ENCODE measurements at regions not wholly inside any gene's neighbourhood (a gene's known extent, or its start where the extent isn't known, plus 50 kb on each side); places are given as distances from the start of the nearest gene placed in this dataset.

DNA sequence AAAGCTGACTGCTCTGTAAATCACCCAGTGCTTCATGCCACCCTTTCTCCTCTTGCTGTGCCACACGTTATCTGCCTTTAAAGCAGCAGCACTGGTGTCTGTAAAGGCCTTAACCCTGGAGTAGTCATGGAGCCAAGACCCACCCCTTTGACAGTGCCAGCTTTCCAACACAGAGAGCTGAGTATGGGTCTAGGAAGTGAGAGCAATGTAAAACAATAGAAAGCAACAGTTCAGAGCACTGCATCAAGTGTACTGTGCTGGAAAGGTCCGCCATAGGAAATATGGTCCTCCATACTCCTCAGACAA is 139.5 kb downstream of the DAD1 start:
- DNase-seq, result no peak

DNA sequence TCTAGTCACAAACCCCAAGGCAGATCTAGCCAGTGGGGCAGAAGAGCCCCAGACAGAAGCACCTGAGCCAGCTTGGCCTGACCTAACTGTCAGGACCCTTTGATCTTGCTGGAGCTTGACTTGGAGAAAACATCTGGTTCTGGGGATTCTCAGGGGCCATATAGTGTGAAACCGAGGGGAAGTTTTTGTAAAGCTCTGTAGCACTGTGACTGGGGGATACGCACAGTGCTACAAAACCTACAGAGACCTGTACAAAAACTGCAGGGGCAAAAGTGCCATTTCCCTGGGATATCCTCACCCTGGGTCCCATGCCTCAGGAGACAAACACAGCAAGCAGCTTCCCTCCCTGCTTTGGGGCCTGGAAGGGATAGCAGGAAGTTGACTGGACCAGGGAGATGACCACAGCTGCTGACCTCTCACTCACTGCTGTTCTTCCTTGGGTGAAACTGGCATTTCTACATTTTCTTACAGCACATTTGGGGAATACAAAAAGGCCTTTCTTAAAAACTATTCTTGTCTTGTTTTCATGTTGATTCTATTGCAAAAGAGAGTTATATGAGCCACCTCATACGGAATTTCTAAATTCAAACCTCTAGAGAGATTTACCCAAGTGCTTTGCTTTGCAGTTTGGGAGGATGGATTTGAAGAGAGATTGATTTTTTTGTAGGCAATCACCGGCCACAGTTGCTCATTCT is 140.0 kb downstream of the DAD1 start:
- DNase-seq, result no peak

DNA sequence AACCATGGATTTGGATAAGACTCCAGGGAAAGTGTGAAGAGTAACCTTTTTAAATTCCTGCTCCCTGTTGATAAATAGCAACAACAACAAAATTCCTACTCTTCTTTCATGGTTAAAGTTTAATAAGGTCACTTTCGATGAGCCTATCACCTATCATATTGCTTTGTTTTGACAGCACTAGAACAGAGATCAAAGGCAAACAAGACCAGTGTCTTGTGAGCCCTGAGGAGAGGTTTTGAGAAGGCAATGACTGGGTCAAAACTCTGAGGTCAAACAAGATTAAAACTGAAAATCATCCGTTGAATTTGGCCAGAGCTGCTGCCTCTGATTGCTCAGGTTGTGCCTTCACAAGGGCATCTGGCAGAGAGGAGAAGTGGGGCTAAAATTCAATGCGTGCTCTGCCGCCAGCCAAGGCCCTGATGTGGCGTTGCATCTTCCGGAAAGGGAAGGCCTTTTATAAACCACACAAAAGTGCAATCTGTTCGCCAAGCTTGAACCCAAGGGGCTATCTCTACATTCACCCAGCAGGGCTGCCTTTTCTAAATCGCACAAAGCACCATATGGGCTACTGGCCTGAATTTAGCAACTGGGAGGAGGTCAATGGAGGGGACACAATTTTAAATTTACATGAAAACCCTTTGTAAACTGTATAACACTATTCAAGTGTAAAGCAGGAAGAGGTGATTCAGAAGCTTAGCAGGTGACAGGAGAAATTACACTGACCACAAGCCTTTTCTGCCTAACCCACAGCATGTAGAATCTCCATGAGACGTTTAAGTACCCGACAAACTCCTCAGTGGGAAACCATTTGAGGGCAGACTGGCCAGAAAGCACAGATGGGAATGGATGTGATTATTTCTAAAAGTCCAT is 140.8 kb downstream of the DAD1 start:
- no peak for DNase-seq

DNA sequence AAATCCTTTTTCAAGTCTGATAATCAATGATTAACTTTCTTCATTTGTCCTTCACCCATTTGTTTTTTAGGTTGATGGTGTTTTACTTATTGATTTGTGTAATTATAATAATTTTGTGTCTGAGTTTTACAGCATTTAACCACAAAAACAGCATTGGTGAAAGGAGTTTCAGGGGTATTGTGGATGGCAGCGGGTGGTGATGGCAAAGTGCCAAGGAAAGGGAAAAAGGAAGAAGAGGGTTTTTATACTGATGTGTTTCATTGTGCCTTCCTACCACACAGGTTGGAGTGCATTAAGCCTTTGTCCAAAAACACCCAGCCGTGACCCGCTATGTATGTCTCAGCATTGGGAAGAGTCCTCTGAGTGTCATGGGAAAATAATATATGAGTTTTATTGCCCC is 150.3 kb downstream of the DAD1 start:
- DNase-seq, result no peak

DNA sequence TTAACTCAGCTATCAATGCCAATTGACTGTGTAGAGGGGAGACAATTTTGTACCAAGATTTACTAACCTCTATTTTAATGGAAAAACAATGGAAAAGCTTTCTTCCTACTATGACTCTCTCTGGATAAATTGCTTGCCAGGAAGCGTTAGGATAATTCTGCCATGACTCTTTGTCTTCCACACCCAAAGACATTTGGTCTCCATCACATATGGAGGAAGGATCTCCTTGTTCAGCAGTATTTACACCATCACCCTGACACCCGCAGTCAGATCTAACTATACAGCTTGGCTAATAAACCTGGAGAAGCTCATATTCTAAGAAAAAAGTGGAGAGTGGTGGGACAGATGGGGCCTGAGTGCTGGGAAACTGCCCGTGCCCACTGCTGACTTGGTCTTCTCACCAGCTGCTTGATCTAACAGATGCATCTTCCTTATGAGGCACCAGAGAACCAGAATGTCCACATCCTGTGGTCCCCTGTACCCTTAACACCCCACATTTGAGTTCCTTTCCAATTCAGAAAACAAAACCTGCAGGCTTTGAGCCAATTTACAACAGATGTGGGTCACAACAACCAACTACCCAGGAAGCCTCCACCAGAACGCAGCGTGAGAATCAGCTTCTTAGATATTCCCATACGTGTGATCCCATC is 154.0 kb downstream of the DAD1 start:
- DNase-seq, result no peak

DNA sequence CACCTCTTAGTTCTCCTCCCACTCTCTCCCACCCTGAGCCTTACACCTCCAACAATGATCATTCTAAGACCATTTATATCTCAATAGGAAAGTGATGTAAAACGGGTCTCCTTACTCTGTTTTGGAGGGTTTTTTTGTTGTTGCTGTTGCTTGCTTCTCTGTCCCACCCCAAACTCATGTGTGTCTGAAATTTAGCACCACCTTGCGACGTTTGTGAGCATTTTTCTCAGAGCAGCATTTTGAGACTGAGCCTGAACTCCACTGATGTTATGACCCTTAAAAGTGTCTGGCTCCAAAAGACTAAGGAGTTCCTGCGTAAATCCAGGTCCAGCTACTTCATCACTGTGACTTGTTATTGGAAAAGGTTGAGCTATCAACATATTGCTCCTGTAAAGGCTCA is 155.0 kb downstream of the DAD1 start:
- no peak for DNase-seq

DNA sequence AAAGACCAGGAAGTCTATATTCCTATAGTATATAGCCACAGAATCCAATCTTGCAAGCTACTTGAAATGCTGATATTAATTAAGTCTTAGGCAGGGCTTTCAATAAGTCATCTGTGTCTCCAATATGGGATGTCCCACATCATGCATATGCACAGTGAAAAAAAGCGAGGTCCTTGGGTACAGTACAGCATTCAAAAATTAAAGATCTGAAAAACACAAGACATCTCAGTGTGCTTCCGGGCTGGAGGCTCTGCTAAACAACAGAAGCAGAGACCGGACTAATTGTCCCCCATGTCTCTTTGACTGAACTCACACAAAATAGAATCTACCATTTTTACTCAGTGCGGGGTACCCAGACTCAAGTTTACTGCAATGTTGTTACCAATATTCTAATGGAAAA is 156.0 kb downstream of the DAD1 start:
- DNase-seq, result no peak

DNA sequence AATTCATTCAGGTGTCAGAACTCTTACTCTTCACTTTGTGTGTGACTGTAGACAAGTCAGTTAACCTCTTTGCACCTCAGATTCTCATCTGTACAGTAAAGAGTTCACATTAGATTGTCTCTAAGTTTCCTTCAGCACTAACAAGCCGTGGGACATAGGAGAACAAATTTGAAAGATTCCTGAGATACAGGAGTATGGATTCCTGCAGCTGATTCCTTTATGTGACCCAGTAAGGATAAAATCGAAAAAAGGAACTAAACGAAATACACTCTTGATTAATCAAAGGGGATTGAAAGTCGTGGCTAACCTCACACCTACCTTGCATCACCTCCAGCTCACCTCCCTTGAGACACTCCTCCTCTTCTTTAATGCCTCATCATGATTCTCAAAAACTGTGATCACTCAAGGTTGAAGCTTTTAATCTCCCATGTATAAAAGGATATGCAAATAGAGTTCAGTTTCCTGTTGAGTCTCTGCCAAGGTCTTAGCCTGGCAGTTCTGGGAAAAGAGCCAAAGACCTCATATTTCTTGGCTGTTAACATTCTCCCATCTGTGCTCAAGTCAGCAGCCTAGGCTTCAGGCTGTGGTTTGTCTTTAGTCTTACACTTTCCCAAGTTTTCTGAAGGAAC is 156.6 kb downstream of the DAD1 start:
- DNase-seq, result no peak

DNA sequence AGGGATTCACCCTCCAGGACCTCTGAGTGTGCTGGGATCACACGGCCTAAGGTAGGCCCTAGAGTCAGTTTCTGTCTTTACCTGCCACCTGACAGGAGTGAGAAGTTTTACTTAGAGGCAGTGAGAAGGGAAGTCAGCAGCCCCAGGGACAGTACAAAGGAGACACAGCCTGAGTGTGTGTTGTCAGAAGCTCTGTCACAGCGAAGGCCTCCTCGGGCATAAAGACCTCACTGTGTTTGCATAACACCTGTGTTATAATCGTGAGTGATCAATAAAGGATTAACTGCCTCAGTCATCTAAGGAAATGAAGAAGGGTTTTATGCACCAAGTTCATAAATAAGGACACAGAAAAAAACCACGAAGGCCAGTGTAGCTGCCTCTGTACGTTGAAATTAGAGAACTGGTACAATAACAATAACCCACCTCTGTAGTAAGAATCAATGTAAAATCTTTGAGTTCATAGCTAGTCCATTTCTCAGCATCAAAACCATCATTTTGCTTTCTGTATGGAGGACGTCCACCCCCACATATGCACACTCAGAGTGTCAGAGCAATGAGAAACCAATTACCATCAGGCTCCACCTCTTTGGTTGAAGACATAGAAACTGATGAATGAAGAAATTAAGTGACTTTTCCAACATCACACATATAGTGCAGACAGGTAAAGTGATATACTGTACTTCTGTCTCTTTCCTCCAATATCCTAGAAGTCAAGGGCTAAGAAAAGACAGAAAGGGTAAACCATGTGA is 159.3 kb downstream of the DAD1 start:
- no peak for DNase-seq

DNA sequence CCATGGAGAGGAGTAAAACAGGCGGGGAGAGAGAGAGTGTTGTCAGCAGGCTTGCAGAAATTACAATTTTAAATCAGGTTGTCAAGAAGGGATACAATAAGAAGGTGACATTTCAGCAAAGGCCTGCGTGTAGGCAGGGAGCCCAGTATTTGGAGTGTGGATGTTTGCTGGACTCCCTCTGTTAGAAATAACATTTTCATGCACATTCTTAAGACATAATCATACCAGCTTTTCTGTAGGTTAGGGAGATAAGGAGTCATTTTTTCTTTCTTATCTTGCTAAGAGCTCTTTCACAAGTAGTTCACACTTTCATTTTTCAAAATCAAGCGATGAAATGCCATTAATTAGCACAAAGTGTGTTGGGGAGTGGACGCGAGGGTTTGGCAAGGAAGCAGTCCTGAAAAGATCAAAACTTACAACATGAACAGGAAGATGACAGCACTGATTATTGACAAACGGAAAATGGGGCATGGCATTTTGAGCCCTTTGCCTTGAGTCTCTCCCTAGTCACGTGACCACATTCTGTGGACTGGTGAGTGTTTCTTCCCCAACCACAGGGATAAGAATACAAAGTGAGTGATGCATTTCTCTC is 160.2 kb downstream of the DAD1 start:
- no peak for DNase-seq

DNA sequence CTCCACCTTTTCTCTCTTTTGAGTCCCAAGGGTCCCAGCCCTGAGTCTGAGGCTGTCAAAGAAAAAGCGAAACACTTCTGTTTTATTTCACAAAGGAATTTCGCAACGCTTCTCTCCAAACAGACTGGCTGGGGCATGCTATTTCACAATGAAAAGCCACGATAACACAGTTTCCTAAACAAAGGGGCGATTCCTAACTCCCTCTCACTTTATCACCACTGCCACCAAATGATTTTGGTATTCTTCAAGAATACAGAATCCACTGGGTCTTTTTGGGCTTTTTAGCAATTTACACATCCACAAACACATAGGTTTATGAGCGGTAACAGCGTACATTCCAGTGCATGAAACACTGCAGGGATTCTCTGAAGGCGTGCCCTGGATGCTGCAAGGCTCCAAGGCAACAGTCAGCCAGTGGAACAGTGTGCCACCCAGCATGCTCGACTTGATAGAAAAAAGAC is 161.2 kb downstream of the DAD1 start:
- no peak for DNase-seq

DNA sequence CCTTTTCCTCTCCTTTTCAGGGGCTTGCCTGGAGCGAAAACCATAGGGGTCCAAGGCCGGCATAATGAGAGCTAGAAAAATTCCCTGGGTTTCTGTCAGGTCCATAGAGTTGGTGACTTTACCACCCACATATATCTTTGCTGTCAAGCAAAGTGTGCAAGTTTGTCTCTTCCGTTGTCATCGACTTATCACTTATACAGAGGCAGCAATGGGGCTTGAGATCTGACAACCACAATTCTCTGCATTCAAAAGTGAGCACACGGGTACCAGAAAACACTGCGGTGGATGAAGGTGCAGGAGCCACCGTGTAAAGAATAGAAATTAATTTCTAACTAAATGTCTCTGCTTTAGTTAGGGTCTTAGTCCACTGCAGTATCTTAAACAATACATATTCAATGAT is 162.3 kb downstream of the DAD1 start:
- DNase-seq, result no peak

DNA sequence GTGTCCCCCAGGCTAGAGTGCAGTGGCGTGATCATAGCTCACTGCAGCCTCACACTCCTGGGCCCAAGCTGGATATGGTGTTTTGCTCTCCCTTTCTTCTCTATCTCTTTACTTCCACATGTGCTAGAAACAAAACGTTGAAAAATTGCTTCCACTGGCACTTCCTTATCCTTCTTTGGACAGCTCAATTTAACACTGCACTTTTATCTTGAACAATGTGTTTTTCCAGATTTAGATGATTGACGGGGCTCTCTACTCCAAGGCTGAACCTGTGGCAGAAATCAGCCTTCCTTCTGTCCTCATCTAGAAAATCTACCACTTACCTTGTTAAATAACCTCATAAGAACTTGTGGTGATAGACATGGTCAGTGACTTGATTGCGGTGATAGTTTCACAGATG is 165.1 kb downstream of the DAD1 start:
- DNase-seq, result no peak

DNA sequence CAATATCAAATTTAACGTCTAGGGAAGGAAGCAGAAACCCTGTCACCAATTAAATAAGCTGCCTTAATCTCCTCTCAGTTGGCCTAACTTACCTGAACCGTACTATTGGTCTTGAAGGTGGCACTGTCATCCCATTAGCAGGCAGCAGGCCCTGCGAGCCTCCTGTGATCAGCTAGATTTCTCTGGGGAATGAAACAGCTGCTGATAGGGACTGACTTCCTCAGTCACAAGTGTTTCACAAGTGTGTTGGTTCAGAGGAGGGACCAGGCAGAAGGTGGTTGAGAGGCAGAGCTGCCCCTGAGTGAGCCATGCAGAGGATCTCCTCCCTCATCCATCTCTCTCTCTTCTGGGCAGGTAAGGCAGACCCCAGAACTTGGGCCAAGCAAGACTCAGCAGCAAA is 166.8 kb downstream of the DAD1 start:
- no peak for DNase-seq

DNA sequence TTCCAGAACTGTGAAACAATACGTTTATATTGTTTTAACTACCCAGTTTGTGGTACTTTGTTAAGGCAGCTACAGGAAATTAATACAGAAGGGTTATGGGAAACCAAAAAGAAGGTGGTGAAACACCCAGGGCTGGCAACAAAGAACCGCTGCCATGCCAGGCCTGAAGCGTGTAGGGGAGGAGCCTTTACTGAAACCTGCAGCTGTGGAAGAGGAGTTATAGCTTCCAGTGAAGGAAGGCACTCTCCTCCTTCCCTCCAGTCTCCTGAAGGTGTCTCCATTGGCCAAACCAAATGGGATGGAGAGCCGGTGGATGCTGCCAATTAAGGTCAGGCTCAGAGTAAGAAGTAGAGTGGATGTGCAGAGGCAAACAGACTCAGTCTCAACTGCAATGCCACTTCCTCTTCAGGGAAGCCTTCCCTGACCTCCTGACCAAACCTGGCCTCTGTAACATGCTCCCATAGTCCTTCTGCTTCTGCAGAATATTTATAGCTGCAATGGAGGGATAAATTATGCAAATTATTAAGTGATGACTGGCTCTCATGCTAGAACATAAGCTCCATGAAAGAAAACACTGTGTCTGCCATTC is 168.3 kb downstream of the DAD1 start:
- DNase-seq, result no peak

DNA sequence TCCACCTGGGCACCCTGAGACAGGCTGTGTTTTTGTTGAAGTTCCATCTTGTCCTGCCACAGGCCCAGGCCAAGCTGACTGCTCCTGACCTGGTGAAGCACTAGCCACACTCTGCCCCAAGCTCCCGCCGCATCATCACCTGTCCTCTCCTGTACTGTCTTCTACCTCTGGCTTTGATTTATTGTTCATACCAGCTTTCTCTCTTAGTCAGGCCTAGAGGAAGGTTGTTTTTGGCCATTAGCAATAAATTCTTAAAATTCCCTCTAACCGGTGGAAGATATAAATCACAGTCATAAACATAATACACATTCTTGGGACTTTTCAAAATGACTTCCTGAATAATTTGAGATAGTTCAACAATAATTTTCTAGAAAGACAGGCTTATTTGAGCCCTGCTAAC is 169.4 kb downstream of the DAD1 start:
- no peak for DNase-seq

DNA sequence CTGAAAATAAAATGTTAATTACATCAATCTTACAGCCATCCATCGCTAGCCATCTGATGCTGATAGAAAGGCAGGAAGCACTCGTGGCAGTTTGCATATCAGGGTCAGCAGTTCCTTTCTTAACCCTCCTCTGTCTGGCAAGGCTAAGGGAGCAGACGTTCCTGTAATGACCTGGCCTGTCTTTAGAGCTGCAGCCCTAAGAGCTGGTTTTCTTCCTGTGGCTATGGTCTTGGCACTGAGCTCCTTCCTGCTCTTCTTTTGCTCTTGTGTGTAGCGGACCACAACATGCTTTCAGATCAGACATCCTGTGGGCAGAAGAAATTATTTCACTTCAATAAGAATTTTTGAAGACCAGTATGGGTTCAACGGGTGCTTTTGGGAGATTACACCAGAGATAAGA is 170.4 kb downstream of the DAD1 start:
- DNase-seq, result no peak

DNA sequence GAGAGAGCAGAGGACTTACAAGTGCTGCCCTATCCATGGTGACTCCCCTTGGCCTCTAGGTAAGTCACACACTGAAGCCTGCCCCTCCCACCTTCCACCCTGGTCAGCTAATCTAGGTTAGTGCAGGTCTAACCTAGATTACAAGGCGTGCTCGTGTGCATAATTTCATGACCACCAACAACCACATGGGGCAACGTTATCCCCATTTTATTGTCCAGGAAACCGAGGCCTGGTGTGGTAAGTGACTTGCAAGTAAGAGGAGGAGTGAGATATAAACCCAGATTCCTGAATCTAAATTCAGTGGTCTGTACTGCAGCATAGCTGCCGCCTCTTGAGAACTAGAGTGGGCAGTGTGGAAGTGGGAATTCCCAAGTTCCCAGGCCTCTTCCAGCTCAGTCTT is 171.1 kb downstream of the DAD1 start:
- DNase-seq, result no peak

DNA sequence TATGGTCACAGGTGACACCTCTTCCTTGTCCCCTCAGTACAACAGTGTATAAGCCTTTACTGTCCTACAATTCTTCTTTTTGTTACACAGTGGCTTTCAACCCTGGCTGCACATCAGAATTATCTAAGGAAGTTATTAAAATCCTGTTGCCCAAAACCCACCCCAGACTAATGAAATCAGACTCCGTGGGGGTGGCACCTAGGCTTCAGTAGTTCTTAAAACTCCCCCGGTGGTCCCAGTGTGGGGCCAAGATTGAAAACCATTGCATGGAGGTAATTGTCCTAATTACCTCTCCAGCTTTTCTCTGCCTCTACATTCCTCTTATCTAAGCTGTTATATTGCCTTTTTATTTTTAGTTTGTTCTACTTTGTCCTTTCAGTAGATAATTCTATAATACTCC is 172.8 kb downstream of the DAD1 start:
- no peak for DNase-seq

DNA sequence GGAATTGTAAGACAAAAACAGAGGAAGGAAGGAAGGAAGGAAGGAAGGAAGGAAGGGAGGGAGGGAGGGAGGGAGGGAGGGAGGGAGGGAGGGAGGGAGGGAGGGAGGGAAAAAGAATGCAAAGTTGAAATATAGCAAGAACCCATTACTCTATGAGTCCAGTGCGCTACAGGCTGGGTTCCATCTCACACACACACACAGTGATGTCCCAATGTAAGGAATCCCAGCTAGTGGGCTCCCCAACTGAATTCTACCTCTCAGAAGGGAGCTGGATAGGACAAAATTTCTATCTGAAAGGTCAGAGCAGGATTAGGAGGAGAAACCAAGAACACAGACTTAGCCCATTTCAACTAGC is 173.4 kb downstream of the DAD1 start:
- no peak for DNase-seq

DNA sequence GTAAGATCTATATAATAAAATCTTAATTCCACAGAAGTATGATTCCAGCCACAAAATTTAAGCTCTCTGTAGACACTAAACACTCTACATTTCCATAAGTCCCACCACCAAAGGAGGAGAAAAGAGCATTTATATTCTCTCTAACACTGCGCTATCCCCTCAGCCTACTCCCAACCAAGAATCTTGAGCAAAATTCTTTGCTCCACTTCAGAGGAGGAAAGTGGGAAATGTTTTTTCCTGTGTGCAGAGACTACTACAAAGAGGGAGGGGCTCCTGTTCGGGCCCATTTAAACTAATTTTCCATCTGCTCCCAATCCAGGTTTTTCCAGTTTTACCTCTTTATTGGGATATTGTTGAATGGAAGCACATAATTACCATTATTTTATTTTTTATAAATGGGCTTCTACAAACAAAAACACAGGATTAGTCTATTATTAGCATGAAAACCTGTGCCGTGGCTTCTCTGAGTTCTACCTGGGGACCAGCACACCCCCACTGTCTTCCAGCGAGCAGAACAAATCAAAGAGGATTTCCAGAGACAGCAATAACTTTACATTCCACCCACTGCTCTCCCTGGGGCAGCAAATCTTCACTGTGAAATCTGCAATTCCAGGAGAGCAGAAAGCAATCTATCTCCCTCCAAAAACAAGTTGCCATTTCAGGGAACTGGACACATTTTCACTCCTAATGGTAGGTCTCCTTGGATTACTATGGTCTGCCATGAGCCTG is 174.0 kb downstream of the DAD1 start:
- no peak for DNase-seq
